ENCODE measurements at regions not wholly inside any gene's neighbourhood (a gene's known extent, or its start where the extent isn't known, plus 50 kb on each side); places are given as distances from the start of the nearest gene placed in this dataset.

- TF ChIP-seq CTCF (IDR thresholded peaks at IDR 0.05) (no peak), EZH2 (IDR thresholded peaks at IDR 0.05; ENCODE audit: borderline replicate concordance, insufficient read depth, low read depth, low read length, poor library complexity, severe bottlenecking) (no peak)
Measured at GRCh38 chr7:26434974-26435373, 143.3 kb downstream of the SNX10 start.

Data from B cell (primary cell).